Stomach (tissue), 8 donors: ENCODE measurements at regions not wholly inside any gene's neighbourhood (a gene's known extent, or its start where the extent isn't known, plus 50 kb on each side); places are given as distances from the start of the nearest gene placed in this dataset.
"Not testable (repeated sequence)": the region's sequence is repeated elsewhere in the genome, so short reads cannot be mapped to it uniquely, and the experiment has no call there.

Experiments
- DNase-seq, 2 donors: peaks; one replicate each; pipeline versions ENCODE4 v3.0.0 to v3.0.0-alpha.2; 2013 to 2019
- H3K27ac ChIP-seq, 5 donors: fragments of 200-600 bp in 4 of 5; sonication (generic) in 4 of 5; one replicate each; pipeline ENCODE4 v1.5.1; 2013 to 2019; ENCODE audit warnings: mild to moderate bottlenecking in 1 of 5, moderate library complexity in 1 of 5
- H3K27me3 ChIP-seq, 3 donors: fragments of 200-600 bp; sonication (generic); one replicate each; pipeline ENCODE4 v1.5.1; 2017 to 2019; ENCODE audit warnings: mixed run types in 1 of 3
- H3K36me3 ChIP-seq, 4 donors: fragments of 200-600 bp; sonication (generic); 1 replicate in 3 of 4; 2 replicates in 1 of 4; pipeline ENCODE4 v1.5.1; 2016 to 2019
- H3K4me1 ChIP-seq, 4 donors: fragments of 200-600 bp; sonication (generic); one replicate each; pipeline ENCODE4 v1.5.1; 2016 to 2019
- H3K4me3 ChIP-seq, 4 donors: fragments of 200-600 bp; sonication (generic) in 3 of 4; one replicate each; pipeline ENCODE4 v1.5.1; 2016 to 2019; ENCODE audit warnings: mild to moderate bottlenecking in 1 of 4
- H3K9me3 ChIP-seq, 4 donors: fragments of 200-600 bp; sonication (generic); one replicate each; pipeline ENCODE4 v1.5.1; 2016 to 2019
- EP300 ChIP-seq: sonication (generic); formaldehyde crosslinking; IDR thresholded peaks from one replicate; pipeline ENCODE4 v1.6.1; 2017; ENCODE audit warnings: antibody characterized with exemption
- POLR2A ChIP-seq, 4 donors: fragments of 450-650 bp; IDR thresholded peaks; one replicate each; pipeline ENCODE4 v1.6.1; 2016; ENCODE audit warnings: antibody characterized with exemption in 4 of 4, control low read depth in 2 of 4, mild to moderate bottlenecking in 1 of 4, moderate library complexity in 1 of 4
- POLR2AphosphoS5 ChIP-seq, 3 donors: sonication (generic); formaldehyde crosslinking; IDR thresholded peaks; one replicate each; pipeline ENCODE4 v1.6.1; 2016; ENCODE audit warnings: antibody characterized with exemption in 3 of 3
- WGBS, 5 donors: extraction: QIAGEN DNeasy Blood & Tissue Kit in 3 of 5; methylation state at CpG; one replicate each; pipeline versions ENCODE4 v1.1.5 to v1.1.7; 2013 to 2018; 5-methylcytosine and 5-hydroxymethylcytosine counted together
- intact Hi-C: fragments of 100-400 bp; cut with DNase I; formaldehyde crosslinking; loops from one replicate; pipeline ENCODE4 v1.15.1; 2023; ENCODE audit warnings: low total_unique reads
- TF ChIP-seq, protein P1 (sequence below), 7 experiments: fragments of 450-650 bp in 4 of 7; fragments of 200-600 bp in 3 of 7; sonication (generic) in 3 of 7; IDR thresholded peaks; one replicate each; pipeline ENCODE4 v1.5.1; 2016 to 2019; ENCODE audit warnings: antibody characterized with exemption in 7 of 7, control low read depth in 2 of 7, mild to moderate bottlenecking in 1 of 7
- donor health status: healthy with polysubstance abuse.
- donor health status: Bipolar disorder and iron deficiency.
- donor health status: healthy.

DNA sequence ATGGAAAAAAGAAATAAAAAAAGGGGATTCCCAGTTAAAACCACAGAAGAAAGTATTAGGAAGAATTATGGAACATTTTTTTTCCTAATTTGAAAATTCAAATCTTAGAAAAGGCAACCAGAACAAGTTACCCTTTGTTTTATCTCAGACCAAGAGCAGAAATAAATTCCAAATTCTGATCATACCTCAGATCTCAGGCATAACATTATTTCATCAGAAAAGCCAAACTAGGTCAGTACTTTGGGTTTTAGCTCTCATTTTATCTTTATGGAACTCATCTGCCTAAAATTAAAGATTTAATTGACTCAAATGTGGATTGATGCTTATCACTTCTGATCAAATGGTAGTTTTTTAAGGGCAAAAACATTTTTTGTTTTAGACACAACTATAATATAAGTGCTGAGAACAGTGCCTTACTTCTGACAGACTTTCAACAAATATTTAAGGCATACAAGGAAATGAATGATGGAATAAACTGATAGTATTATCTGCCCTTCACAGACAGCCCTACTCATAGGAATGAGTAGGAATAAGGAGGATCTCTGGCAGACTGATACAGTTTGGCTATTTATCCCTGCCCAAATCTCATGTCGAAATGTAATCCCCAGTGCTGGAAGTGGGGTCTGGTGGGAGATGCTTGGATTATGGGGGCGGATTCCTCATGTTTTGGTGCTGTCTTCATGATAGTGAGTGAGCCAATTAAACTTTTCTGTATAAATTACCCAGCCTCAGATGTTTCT lies 245.3 kb upstream of the PITX2 start:
- Histone ChIP-seq H3K4me3 (no peak overlapping the region), H3K9me3 (no peaks in the 10 kb centered on the region), H3K36me3 (no peaks in the 10 kb centered on the region), H3K27ac (no peak overlapping the region), H3K27me3 (no peaks in the 10 kb centered on the region), H3K4me1 (peaks cover 0 to 5% (median 0%) of the 10 kb centered on the region in 4 donors)
- DNase-seq = no peak
- no peak for TF ChIP-seq EP300
- TF ChIP-seq, protein P1, sequence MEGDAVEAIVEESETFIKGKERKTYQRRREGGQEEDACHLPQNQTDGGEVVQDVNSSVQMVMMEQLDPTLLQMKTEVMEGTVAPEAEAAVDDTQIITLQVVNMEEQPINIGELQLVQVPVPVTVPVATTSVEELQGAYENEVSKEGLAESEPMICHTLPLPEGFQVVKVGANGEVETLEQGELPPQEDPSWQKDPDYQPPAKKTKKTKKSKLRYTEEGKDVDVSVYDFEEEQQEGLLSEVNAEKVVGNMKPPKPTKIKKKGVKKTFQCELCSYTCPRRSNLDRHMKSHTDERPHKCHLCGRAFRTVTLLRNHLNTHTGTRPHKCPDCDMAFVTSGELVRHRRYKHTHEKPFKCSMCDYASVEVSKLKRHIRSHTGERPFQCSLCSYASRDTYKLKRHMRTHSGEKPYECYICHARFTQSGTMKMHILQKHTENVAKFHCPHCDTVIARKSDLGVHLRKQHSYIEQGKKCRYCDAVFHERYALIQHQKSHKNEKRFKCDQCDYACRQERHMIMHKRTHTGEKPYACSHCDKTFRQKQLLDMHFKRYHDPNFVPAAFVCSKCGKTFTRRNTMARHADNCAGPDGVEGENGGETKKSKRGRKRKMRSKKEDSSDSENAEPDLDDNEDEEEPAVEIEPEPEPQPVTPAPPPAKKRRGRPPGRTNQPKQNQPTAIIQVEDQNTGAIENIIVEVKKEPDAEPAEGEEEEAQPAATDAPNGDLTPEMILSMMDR (IDR thresholded peaks at IDR 0.05) = no peak
- TF ChIP-seq POLR2AphosphoS5 (IDR thresholded peaks at IDR 0.05) = no peak
- no peak for TF ChIP-seq POLR2A (IDR thresholded peaks at IDR 0.05)
- WGBS, 5 donors = 78 to 92% (median 85%) methylated on average over 2 of the region's 2 CpGs
- intact Hi-C loops = no loop called here

DNA sequence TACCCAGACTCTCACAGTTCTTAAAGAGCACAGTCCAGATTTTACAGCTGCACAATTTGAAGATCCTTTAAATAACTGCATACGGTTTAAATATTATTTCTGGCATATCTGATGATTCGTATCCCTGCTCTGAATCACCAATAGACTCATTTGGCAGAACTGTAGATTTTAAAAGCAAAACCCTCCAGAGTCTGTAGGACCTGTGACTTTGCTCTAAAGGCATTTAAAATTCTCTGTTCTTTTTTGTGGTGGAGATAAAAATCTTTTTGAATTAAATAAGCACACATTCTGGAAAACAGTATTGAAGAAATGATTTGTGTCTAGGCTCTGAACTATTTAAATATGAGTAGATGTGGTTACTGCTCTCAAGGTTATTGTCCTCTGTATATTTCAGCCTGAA lies 246.2 kb upstream of the PITX2 start:
- Histone ChIP-seq H3K9me3 (no peaks in the 10 kb centered on the region), H3K4me1 (peaks cover 0 to 5% (median 0%) of the 10 kb centered on the region in 4 donors), H3K27me3 (no peaks in the 10 kb centered on the region), H3K36me3 (no peaks in the 10 kb centered on the region), H3K4me3 (no peak overlapping the region), H3K27ac (no peak overlapping the region)
- TF ChIP-seq, protein P1 (IDR thresholded peaks at IDR 0.05) = no peak
- TF ChIP-seq POLR2A (IDR thresholded peaks at IDR 0.05) = no peak
- no peak for DNase-seq
- intact Hi-C loops = no loop called here
- WGBS, 5 donors = 38 to 69% (median 53%) methylated on average over 2 of the region's 2 CpGs

DNA sequence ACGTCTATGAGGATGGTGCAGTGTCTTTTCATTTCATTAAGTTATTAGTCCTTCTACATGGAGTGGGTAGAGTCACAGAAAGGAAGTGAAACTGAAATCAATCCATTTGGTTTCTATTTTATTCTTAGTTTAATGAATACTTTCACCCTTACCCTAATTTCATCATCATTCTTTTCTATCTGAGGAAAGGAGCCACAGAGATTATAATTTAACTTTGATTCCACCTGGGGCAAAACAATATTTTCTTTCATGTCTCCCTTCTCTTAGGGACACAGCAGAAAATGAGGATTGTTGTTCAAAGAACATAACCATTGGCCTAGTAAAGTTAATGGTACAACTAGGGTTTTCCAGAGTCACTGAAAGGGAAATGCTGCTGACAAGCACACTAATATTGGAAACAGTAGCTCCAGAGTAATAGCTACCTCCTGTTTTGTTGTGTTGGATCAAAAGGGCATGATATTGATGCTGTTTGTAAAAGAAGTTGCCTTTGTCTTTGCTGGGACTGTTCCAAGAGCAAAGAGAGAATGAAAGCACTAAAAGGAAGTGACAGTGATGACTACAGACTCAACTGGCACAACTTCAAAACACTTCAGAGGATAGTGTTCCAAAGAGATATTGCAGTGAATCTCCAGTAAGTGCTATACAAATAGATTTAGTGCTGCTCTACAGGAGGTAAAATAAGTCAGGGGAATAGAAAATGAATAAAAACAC lies 247.1 kb upstream of the PITX2 start:
- TF ChIP-seq POLR2AphosphoS5 (IDR thresholded peaks at IDR 0.05) = no peak
- no peak for TF ChIP-seq EP300
- TF ChIP-seq, protein P1 (IDR thresholded peaks at IDR 0.05) = no peak
- TF ChIP-seq POLR2A (IDR thresholded peaks at IDR 0.05) = no peak
- intact Hi-C loops = no loop called here
- H3K4me3 ChIP-seq = no peak overlapping the region
- no peaks in the 10 kb centered on the region for H3K36me3 ChIP-seq
- no peaks in the 10 kb centered on the region for H3K9me3 ChIP-seq
- WGBS, 5 donors = 48 to 76% (median 61%) methylated on average over 1 of the region's 1 CpG
- peaks cover 0 to 5% (median 0%) of the 10 kb centered on the region in 4 donors for H3K4me1 ChIP-seq
- DNase-seq = peak in 1 of 2 donors; percentile 6
- H3K27me3 ChIP-seq = no peaks in the 10 kb centered on the region
- H3K27ac ChIP-seq = peak overlapping the region in 1 of 5 donors; percentile 59

DNA sequence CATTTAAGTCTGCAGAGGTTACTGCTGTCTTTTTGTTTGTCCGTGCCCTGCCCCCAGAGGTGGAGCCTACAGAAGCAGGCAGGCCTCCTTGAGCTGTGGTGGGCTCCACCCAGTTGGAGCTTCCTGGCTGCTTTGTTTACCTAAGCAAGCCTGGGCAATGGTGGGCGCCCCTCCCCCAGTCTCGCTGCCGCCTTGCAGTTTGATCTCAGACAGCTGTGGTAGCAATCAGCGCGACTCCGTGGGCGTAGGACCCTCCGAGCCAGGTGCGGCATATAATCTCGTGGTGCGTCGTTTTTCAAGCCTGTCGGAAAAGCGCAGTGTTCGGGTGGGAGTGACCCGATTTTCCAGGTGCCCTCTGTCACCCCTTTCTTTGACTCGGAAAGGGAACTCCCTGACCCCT lies 253.3 kb upstream of the PITX2 start:
- H3K36me3 ChIP-seq, H3K4me1 ChIP-seq, H3K9me3 ChIP-seq, intact Hi-C loops, H3K4me3 ChIP-seq, H3K27ac ChIP-seq, DNase-seq, H3K27me3 ChIP-seq: not testable (repeated sequence)
- WGBS, 5 donors = 74 to 85% (median 79%) methylated on average over 8 to 17 of the region's 18 CpGs

DNA sequence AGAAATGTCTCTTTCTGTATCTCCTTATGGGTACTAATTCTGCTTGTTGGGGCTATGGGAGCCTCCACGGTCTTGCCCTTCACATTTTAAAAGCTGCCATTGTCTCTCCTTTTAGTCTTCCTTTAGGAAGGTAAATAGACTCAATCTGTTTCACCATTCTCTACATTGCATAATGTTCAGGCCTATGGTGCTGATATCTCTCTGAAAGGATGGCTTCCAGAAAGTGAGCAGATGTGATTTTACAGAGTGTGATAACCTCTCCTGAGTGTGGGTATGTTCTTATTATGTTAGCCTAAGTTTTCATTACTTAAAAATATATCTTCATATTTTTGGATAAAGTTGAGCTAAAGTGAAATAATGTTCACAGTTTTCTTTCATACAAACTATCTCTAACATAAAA lies 254.0 kb upstream of the PITX2 start:
- WGBS, 5 donors = 44 to 85% (median 77%) methylated on average over 1 of the region's 1 CpG
- intact Hi-C loops = no loop called here
- DNase-seq = no peak
- H3K36me3 ChIP-seq = no peaks in the 10 kb centered on the region
- no peaks in the 10 kb centered on the region for H3K9me3 ChIP-seq
- no peaks in the 10 kb centered on the region for H3K27me3 ChIP-seq
- H3K27ac ChIP-seq = no peak overlapping the region
- no peaks in the 10 kb centered on the region for H3K4me1 ChIP-seq
- no peak overlapping the region for H3K4me3 ChIP-seq
- TF ChIP-seq POLR2AphosphoS5 (IDR thresholded peaks at IDR 0.05) (no peak), EP300 (no peak)
- TF ChIP-seq, protein P1 (IDR thresholded peaks at IDR 0.05) = no peak
